ENCODE measurements at regions not wholly inside any gene's neighbourhood (a gene's known extent, or its start where the extent isn't known, plus 50 kb on each side); places are given as distances from the start of the nearest gene placed in this dataset.
A peak's percentile ranks its signal among the peaks of the same experiment; 100 is the strongest.

- no peak overlapping the region for H3K27ac ChIP-seq
- H3K4me3 ChIP-seq, result no peak overlapping the region
- ATAC-seq (peak in 1 of 4 donors; percentile 28), DNase-seq (no peak)
- no peaks in the 10 kb centered on the region for H3K27me3 ChIP-seq
- no peaks in the 10 kb centered on the region for H3K4me1 ChIP-seq
- TF ChIP-seq POLR2A (IDR thresholded peaks at IDR 0.05) (no peak), CTCF (IDR thresholded peaks at IDR 0.05) (no peak)
- intact Hi-C loops (cut with DNase I), result no loop called here
- H3K36me3 ChIP-seq, result no peaks in the 10 kb centered on the region
- no peaks in the 10 kb centered on the region for H3K9me3 ChIP-seq
- 72% methylated on average over 3 of the region's 4 CpGs for WGBS (ENCODE audit: insufficient coverage, low coverage, low lambda C conversion rate, missing lambda C conversion rate)
Measured at GRCh38 chr3:159861369-159861987, 127.2 kb upstream of the IL12A start.

GRCh38 chr3:159865041-159865579 is 123.5 kb upstream of the IL12A start:
- Histone ChIP-seq H3K27me3 (no peaks in the 10 kb centered on the region), H3K4me1 (no peaks in the 10 kb centered on the region), H3K9me3 (no peaks in the 10 kb centered on the region), H3K4me3 (no peak overlapping the region), H3K27ac (no peak overlapping the region), H3K36me3 (no peaks in the 10 kb centered on the region)
- no peak for DNase-seq
- TF ChIP-seq POLR2A (IDR thresholded peaks at IDR 0.05) (no peak), CTCF (IDR thresholded peaks at IDR 0.05) (no peak)
- no peak for ATAC-seq
- intact Hi-C loops (cut with DNase I), result no loop called here
- WGBS (ENCODE audit: insufficient coverage, low coverage, low lambda C conversion rate, missing lambda C conversion rate), result 62% methylated on average over 2 of the region's 2 CpGs

GRCh38 chr3:159866201-159866746 is 122.4 kb upstream of the IL12A start:
- TF ChIP-seq POLR2A (IDR thresholded peaks at IDR 0.05), result no peak
- no peak for TF ChIP-seq CTCF (IDR thresholded peaks at IDR 0.05)
- intact Hi-C loops (cut with DNase I), result no loop called here
- DNase-seq, result no peak
- H3K27ac ChIP-seq, result no peak overlapping the region
- no peak overlapping the region for H3K4me3 ChIP-seq
- H3K9me3 ChIP-seq, result no peaks in the 10 kb centered on the region
- no peaks in the 10 kb centered on the region for H3K27me3 ChIP-seq
- 80% methylated on average over 5 of the region's 5 CpGs for WGBS (ENCODE audit: insufficient coverage, low coverage, low lambda C conversion rate, missing lambda C conversion rate)
- ATAC-seq, result no peak
- no peaks in the 10 kb centered on the region for H3K36me3 ChIP-seq
- H3K4me1 ChIP-seq, result no peaks in the 10 kb centered on the region

GRCh38 chr3:159867372-159867771 is 121.3 kb upstream of the IL12A start:
- TF ChIP-seq POLR2A (IDR thresholded peaks at IDR 0.05), result no peak
- TF ChIP-seq CTCF (IDR thresholded peaks at IDR 0.05), result no peak
- H3K27me3 ChIP-seq, result no peaks in the 10 kb centered on the region
- intact Hi-C loops (cut with DNase I), result no loop called here
- H3K4me1 ChIP-seq, result no peaks in the 10 kb centered on the region
- ATAC-seq, result no peak
- H3K36me3 ChIP-seq, result no peaks in the 10 kb centered on the region
- H3K9me3 ChIP-seq, result no peaks in the 10 kb centered on the region
- 69% methylated on average over 2 of the region's 2 CpGs for WGBS (ENCODE audit: insufficient coverage, low coverage, low lambda C conversion rate, missing lambda C conversion rate)
- H3K27ac ChIP-seq, result no peak overlapping the region
- H3K4me3 ChIP-seq, result no peak overlapping the region
- no peak for DNase-seq
